GM12878 (cell line): ENCODE measurements at regions not wholly inside any gene's neighbourhood (a gene's known extent, or its start where the extent isn't known, plus 50 kb on each side); places are given as distances from the start of the nearest gene placed in this dataset.

Experiments
- ATAC-seq: fragments of 200-7000 bp; cut with Tn5 transposase; 3 replicates; pipeline ENCODE4 v1.9.1; 2020; ENCODE audit warnings: mild to moderate bottlenecking, moderate library complexity
- BruUV-seq: library from RNA; stranded (reverse); fragments of 400-500 nt; replicated peaks from 2 replicates; lab custom pipeline; 2021; lab: Mats Ljungman, UMichigan
- CTCF ChIA-PET: fragments of 300-600 bp; sonication (Branson Sonifier 250); formaldehyde crosslinking; extraction: SDS; loops from one replicate; lab custom pipeline; 2021; ENCODE audit warnings: inconsistent platforms; lab: Yijun Ruan, JAX
- POLR2A ChIA-PET: fragments of 350-600 bp; formaldehyde crosslinking; extraction: SDS; loops from one replicate; lab custom pipeline; 2021; ENCODE audit warnings: inconsistent platforms; lab: Charles Lee
- RAD21 ChIA-PET: fragments of 300-600 bp; sonication (Branson Sonifier 250); formaldehyde crosslinking; loops from one replicate; lab custom pipeline; 2023; ENCODE audit warnings: antibody characterized with exemption; ENCODE audit not compliant: unreplicated experiment; lab: Charles Lee
- SMC1A ChIA-PET: fragments of 300-600 bp; sonication (Branson Sonifier 250); formaldehyde crosslinking; loops from one replicate; lab custom pipeline; 2023; ENCODE audit not compliant: unreplicated experiment, uncharacterized antibody; lab: Charles Lee
- DNase-seq: peaks from one replicate; pipeline ENCODE4 v3.0.0-alpha.2; 2011; ENCODE audit warnings: low read depth, low spot score
- FAIRE-seq: peaks from 3 replicates; lab custom pipeline; 2011; peaks lifted over from hg19 to GRCh38; lab: Jason Lieb, UNC
- H2AFZ ChIP-seq: 2 replicates; pipeline ENCODE4 v1.6.0; 2011; ENCODE audit warnings: low read depth, low read length, control low read depth; ENCODE audit not compliant: control insufficient read depth
- H3K27ac ChIP-seq: 2 replicates; pipeline ENCODE4 v1.5.1; 2011; ENCODE audit warnings: control low read depth; ENCODE audit not compliant: control insufficient read depth, insufficient read depth
- H3K27me3 ChIP-seq, 2 experiments: replicated peaks in 1 of 2; 2 replicates each; pipeline versions ENCODE4 v1.6.0 to v1.6.1; 2011; ENCODE audit warnings: low read length in 1 of 2; ENCODE audit not compliant: control insufficient read depth in 2 of 2, insufficient read depth in 2 of 2
- H3K36me3 ChIP-seq, 2 experiments: 2 replicates each; pipeline ENCODE4 v1.5.1; 2011; ENCODE audit warnings: low read length in 1 of 2; ENCODE audit not compliant: control insufficient read depth in 2 of 2, insufficient read depth in 2 of 2
- H3K4me1 ChIP-seq: 2 replicates; pipeline ENCODE4 v1.6.1; 2011; ENCODE audit warnings: mild to moderate bottlenecking, low read length, moderate library complexity, mixed read lengths; ENCODE audit not compliant: control insufficient read depth, insufficient read depth
- H3K4me2 ChIP-seq: 2 replicates; pipeline ENCODE4 v1.6.0; 2011; ENCODE audit warnings: control low read depth; ENCODE audit not compliant: control insufficient read depth, insufficient read depth
- H3K4me3 ChIP-seq: fragments of 200-600 bp; sonication (generic); 2 replicates; pipeline ENCODE4 v1.5.1; 2016
- H3K79me2 ChIP-seq: 2 replicates; pipeline ENCODE4 v1.6.0; 2011; ENCODE audit warnings: low read length; ENCODE audit not compliant: control insufficient read depth, insufficient read depth
- H3K9ac ChIP-seq: 2 replicates; pipeline ENCODE4 v1.8.0; 2011; ENCODE audit warnings: low read length, control low read depth, mixed read lengths; ENCODE audit not compliant: control insufficient read depth, insufficient read depth
- H3K9me3 ChIP-seq: replicated peaks from 3 replicates; pipeline ENCODE4 v1.5.1; 2011; ENCODE audit warnings: mild to moderate bottlenecking, low read length; ENCODE audit not compliant: control insufficient read depth, insufficient read depth
- H4K20me1 ChIP-seq: 2 replicates; pipeline ENCODE4 v1.6.0; 2011; ENCODE audit not compliant: control insufficient read depth, insufficient read depth
- KAT2A ChIP-seq: conservative IDR thresholded peaks from 2 replicates; pipeline ENCODE4 v1.6.1; 2011; ENCODE audit warnings: low read depth, low read length; ENCODE audit not compliant: control insufficient read depth
- MLLT1 ChIP-seq: fragments of 450-650 bp; IDR thresholded peaks from 2 replicates; pipeline ENCODE4 v1.6.1; 2016; ENCODE audit warnings: mild to moderate bottlenecking
- RB1 ChIP-seq: fragments of 450-650 bp; formaldehyde crosslinking; IDR thresholded peaks from 2 replicates; pipeline ENCODE4 v1.6.1; 2017; ENCODE audit warnings: mild to moderate bottlenecking, borderline replicate concordance
- RELA ChIP-seq: fragments of 450-650 bp; IDR thresholded peaks from 2 replicates; pipeline ENCODE4 v1.8.0; 2014; ENCODE audit warnings: borderline replicate concordance; ENCODE audit not compliant: partially characterized antibody
- ZSCAN29 ChIP-seq: fragments of 450-650 bp; IDR thresholded peaks from 2 replicates; pipeline ENCODE4 v1.6.1; 2017; ENCODE audit warnings: mild to moderate bottlenecking, moderate library complexity
- WGBS: methylation state at CpG from one replicate; pipeline ENCODE4 v1.1.6; 2016; ENCODE audit warnings: low lambda C conversion rate; ENCODE audit not compliant: insufficient replicate concordance, insufficient coverage; ENCODE audit errors: missing lambda C conversion rate; 5-methylcytosine and 5-hydroxymethylcytosine counted together
- in situ Hi-C: fragments of 300-500 bp; cut with MboI; formaldehyde crosslinking; loops from 9 replicates; pipeline ENCODE4 v1.14.3; 2018; ENCODE audit warnings: mixed read lengths
- intact Hi-C: fragments of 100-400 bp; cut with micrococcal nuclease; formaldehyde crosslinking; loops from one replicate; pipeline ENCODE4 v1.14.2; 2022; ENCODE audit not compliant: unreplicated experiment
- TF ChIP-seq, protein P1 (sequence below): fragments of 150-350 bp; IDR thresholded peaks from 2 replicates; pipeline ENCODE4 v1.6.1; 2016; ENCODE audit warnings: low read depth, low read length

DNA sequence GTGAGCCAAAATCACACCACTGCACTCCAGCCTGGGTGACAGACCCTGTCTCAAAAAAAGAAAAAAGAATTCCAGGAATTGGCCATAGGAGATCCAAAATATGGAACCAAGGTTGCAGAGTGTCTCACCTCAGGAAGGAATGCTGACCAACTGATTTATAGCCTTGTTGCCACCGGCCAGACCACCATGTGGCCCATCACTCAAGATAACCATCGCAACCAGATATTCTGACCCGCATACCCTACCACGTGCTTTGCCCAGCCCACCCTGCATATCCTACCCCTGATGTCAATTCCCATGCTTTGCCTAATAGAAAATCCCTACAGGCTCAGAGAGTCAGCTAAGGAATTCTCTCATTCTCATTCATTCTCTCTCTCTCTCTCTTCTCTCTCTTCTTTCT lies 95.1 kb upstream of the DOCK9 start:
- CTCF ChIA-PET: interaction anchor here (1.5 kb wide), 1 partner anchor 104 kb away, joined by 3 read pairs; no protein-coding TSS in a partner anchor
- intact Hi-C loops (no loop called here), in situ Hi-C loops (no loop called here)
- Histone ChIP-seq H3K4me3 (no peak overlapping the region), H3K9me3 (peaks cover 10% of the 10 kb centered on the region; the same call in 2 of the 3 replicates), H2AFZ (no peak overlapping the region), H3K27me3 (no peaks in the 10 kb centered on the region), H3K27ac (no peak overlapping the region), H3K9ac (no peak overlapping the region), H4K20me1 (no peaks in the 10 kb centered on the region), H3K4me1 (peaks cover 4% of the 10 kb centered on the region; the same call in 1 of the 2 replicates), H3K79me2 (no peaks in the 10 kb centered on the region), H3K36me3 (no peaks in the 10 kb centered on the region), H3K4me2 (no peak overlapping the region)
- ATAC-seq (no peak), DNase-seq (no peak), FAIRE-seq (no peak)
- RAD21 ChIA-PET: no interaction called here
- BruUV-seq: no TSS peak
- TF ChIP-seq MLLT1 (no peak), ZSCAN29 (no peak), KAT2A (no peak), RB1 (no peak), RELA (no peak)
- TF ChIP-seq, protein P1, sequence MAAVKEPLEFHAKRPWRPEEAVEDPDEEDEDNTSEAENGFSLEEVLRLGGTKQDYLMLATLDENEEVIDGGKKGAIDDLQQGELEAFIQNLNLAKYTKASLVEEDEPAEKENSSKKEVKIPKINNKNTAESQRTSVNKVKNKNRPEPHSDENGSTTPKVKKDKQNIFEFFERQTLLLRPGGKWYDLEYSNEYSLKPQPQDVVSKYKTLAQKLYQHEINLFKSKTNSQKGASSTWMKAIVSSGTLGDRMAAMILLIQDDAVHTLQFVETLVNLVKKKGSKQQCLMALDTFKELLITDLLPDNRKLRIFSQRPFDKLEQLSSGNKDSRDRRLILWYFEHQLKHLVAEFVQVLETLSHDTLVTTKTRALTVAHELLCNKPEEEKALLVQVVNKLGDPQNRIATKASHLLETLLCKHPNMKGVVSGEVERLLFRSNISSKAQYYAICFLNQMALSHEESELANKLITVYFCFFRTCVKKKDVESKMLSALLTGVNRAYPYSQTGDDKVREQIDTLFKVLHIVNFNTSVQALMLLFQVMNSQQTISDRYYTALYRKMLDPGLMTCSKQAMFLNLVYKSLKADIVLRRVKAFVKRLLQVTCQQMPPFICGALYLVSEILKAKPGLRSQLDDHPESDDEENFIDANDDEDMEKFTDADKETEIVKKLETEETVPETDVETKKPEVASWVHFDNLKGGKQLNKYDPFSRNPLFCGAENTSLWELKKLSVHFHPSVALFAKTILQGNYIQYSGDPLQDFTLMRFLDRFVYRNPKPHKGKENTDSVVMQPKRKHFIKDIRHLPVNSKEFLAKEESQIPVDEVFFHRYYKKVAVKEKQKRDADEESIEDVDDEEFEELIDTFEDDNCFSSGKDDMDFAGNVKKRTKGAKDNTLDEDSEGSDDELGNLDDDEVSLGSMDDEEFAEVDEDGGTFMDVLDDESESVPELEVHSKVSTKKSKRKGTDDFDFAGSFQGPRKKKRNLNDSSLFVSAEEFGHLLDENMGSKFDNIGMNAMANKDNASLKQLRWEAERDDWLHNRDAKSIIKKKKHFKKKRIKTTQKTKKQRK: no peak
- POLR2A ChIA-PET: no interaction called here
- SMC1A ChIA-PET: no interaction called here
- 65% methylated on average over 4 of the region's 4 CpGs for WGBS
